ENCODE measurements at regions not wholly inside any gene's neighbourhood (a gene's known extent, or its start where the extent isn't known, plus 50 kb on each side); places are given as distances from the start of the nearest gene placed in this dataset.

DNA sequence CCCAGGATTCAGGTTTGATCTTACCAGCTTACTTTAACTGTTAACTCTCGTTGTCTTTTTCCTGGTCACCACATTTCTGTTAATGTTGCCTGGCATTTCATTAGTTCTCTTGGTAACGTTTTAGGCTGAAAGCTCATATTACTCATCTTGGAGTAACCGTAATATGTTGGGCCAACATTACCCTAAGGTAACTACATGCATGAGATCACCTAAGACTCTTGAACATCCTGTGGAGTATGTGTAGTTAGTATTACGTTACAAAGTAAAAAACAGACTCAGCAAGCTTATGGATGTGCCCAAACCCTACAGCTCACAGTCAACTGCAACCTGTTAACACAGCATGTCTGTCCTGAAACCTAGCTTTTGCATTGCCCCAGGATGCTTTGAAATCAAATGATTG is 203.3 kb upstream of the HS3ST1 start:
- TF ChIP-seq PAF1 (CRISPR knock-in tag; IDR thresholded peaks at IDR 0.05) (no peak), SP1 (IDR thresholded peaks at IDR 0.05) (no peak), SP1 (CRISPR knock-in tag; IDR thresholded peaks at IDR 0.05) (no peak), NR3C1 (CRISPR knock-in tag; IDR thresholded peaks at IDR 0.05) (no peak), SRF (IDR thresholded peaks at IDR 0.05; ENCODE audit: low read depth, low read length) (no peak), HDAC2 (CRISPR knock-in tag; IDR thresholded peaks at IDR 0.05) (no peak), ZNF232 (CRISPR knock-in tag; IDR thresholded peaks at IDR 0.05; ENCODE audit: borderline replicate concordance) (no peak), MAZ (IDR thresholded peaks at IDR 0.05; ENCODE audit: borderline replicate concordance, low read depth, low read length) (no peak), MAZ (CRISPR knock-in tag; IDR thresholded peaks at IDR 0.05; ENCODE audit: low read depth) (no peak), ZNF768 (CRISPR knock-in tag; IDR thresholded peaks at IDR 0.05) (no peak), NR2C2 (CRISPR knock-in tag; IDR thresholded peaks at IDR 0.05; ENCODE audit: borderline replicate concordance) (no peak), EP300 (IDR thresholded peaks at IDR 0.05; ENCODE audit: low read depth in 2 of 2, low read length in 2 of 2) (no peak), EP300 (CRISPR knock-in tag; IDR thresholded peaks at IDR 0.05; ENCODE audit: borderline replicate concordance) (no peak)
- TF ChIP-seq, protein P1, sequence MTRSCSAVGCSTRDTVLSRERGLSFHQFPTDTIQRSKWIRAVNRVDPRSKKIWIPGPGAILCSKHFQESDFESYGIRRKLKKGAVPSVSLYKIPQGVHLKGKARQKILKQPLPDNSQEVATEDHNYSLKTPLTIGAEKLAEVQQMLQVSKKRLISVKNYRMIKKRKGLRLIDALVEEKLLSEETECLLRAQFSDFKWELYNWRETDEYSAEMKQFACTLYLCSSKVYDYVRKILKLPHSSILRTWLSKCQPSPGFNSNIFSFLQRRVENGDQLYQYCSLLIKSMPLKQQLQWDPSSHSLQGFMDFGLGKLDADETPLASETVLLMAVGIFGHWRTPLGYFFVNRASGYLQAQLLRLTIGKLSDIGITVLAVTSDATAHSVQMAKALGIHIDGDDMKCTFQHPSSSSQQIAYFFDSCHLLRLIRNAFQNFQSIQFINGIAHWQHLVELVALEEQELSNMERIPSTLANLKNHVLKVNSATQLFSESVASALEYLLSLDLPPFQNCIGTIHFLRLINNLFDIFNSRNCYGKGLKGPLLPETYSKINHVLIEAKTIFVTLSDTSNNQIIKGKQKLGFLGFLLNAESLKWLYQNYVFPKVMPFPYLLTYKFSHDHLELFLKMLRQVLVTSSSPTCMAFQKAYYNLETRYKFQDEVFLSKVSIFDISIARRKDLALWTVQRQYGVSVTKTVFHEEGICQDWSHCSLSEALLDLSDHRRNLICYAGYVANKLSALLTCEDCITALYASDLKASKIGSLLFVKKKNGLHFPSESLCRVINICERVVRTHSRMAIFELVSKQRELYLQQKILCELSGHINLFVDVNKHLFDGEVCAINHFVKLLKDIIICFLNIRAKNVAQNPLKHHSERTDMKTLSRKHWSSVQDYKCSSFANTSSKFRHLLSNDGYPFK (CRISPR knock-in tag; IDR thresholded peaks at IDR 0.05; ENCODE audit: borderline replicate concordance): no peak
- TF ChIP-seq, protein P2, sequence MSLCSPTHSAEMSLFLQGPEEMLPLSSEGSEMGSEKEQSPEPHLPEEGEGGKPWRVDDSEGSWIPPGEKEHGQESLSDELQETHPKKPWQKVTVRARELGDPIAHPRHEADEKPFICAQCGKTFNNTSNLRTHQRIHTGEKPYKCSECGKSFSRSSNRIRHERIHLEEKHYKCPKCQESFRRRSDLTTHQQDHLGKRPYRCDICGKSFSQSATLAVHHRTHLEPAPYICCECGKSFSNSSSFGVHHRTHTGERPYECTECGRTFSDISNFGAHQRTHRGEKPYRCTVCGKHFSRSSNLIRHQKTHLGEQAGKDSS (CRISPR knock-in tag; IDR thresholded peaks at IDR 0.05; ENCODE audit: borderline replicate concordance, low read depth): no peak

Measured in HepG2 (cell line).